ENCODE measurements at regions not wholly inside any gene's neighbourhood (a gene's known extent, or its start where the extent isn't known, plus 50 kb on each side); places are given as distances from the start of the nearest gene placed in this dataset.

GRCh38 chr2:120877409-120877808 lies 141.7 kb downstream of the GLI2 start:
- 87 to 93% (median 91%) methylated on average over 7 of the region's 7 CpGs for WGBS, 5 donors
- no peaks in the 10 kb centered on the region for H3K9me3 ChIP-seq
- TF ChIP-seq, protein P1, sequence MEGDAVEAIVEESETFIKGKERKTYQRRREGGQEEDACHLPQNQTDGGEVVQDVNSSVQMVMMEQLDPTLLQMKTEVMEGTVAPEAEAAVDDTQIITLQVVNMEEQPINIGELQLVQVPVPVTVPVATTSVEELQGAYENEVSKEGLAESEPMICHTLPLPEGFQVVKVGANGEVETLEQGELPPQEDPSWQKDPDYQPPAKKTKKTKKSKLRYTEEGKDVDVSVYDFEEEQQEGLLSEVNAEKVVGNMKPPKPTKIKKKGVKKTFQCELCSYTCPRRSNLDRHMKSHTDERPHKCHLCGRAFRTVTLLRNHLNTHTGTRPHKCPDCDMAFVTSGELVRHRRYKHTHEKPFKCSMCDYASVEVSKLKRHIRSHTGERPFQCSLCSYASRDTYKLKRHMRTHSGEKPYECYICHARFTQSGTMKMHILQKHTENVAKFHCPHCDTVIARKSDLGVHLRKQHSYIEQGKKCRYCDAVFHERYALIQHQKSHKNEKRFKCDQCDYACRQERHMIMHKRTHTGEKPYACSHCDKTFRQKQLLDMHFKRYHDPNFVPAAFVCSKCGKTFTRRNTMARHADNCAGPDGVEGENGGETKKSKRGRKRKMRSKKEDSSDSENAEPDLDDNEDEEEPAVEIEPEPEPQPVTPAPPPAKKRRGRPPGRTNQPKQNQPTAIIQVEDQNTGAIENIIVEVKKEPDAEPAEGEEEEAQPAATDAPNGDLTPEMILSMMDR (IDR thresholded peaks at IDR 0.05), result no peak
- no peak for TF ChIP-seq POLR2A (IDR thresholded peaks at IDR 0.05)
- no peak for TF ChIP-seq EP300 (IDR thresholded peaks at IDR 0.05)
- TF ChIP-seq POLR2AphosphoS5 (IDR thresholded peaks at IDR 0.05), result no peak
- H3K36me3 ChIP-seq, result no peaks in the 10 kb centered on the region
- no peak overlapping the region for H3K4me3 ChIP-seq
- intact Hi-C loops (cut with DNase I; ENCODE audit: low total_unique reads), result no loop called here
- peaks cover 0 to 3% (median 0%) of the 10 kb centered on the region in 3 donors for H3K27me3 ChIP-seq
- peaks cover 0 to 19% (median 3%) of the 10 kb centered on the region in 4 donors for H3K4me1 ChIP-seq
- no peak overlapping the region for H3K27ac ChIP-seq
- no peak for DNase-seq

DNA sequence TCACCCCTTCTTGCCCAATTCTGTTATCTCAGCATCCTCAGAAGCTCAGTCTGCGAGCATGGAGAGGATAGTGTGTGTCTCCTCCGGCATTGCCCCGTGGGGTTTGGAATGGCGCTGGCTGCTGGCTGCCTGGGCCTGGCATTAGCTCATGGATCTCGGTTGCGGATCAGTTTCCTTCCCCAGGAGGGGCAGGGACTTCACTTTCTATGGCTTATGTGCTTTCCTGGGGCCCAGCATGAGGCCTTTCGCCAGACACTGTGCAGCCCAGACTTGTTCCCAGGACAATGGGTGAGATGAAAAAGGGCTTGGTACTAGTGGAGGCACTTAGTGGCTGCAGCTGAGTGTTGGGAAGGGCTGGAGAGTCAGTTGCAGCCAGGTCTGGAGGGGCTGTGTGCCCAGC lies 143.3 kb downstream of the GLI2 start:
- intact Hi-C loops (cut with DNase I; ENCODE audit: low total_unique reads), result no loop called here
- no peak for DNase-seq
- H3K9me3 ChIP-seq, result no peaks in the 10 kb centered on the region
- H3K27ac ChIP-seq, result no peak overlapping the region
- TF ChIP-seq POLR2A (IDR thresholded peaks at IDR 0.05) (no peak), EP300 (IDR thresholded peaks at IDR 0.05) (no peak), POLR2AphosphoS5 (IDR thresholded peaks at IDR 0.05) (no peak)
- TF ChIP-seq, protein P1 (IDR thresholded peaks at IDR 0.05), result no peak
- H3K27me3 ChIP-seq, result peaks cover 0 to 3% (median 0%) of the 10 kb centered on the region in 3 donors
- H3K36me3 ChIP-seq, result no peaks in the 10 kb centered on the region
- WGBS, 5 donors, result 79 to 96% (median 91%) methylated on average over 7 of the region's 7 CpGs
- no peak overlapping the region for H3K4me3 ChIP-seq
- peaks cover 0 to 21% (median 5%) of the 10 kb centered on the region in 4 donors for H3K4me1 ChIP-seq

DNA sequence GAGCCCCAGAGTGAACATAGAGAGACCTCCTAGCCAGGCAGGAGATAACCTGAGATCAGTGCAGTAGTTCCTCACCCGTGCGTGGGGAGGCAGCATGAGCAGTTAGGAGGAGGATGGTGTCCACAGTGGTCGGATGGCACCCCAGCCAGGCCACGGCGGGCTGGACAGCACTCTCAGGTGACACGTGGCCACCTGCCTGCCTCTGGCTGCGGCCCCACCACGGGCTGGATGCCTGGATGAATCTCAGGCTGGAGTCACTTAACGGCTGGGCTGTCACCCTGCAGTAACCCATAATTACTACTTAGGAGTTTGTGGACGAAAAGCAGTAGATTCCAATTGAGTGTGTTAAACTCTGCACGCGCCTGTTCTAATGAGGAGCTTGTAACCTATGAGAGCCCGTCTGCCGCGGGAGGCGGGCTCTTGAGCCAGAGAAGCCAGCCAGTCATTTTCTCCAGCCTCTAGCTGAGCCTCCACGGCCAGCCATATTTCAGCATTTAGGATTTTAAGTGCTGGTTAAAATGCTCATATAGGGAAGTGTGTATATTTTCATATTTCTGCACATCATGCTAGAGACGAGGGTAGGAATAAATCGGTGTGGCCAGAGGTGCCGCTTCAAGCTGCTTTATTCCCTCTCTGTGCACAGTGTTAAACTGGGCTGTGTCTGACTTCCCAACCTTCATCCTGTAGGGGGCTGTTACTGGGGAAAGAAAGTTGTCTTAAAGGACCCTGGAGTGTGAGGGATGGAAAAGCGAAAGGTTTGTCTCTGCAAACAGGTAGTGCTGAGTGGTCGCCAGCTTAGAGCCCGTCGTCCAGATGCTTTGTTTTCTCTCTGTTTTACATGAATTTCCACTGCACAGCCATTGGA lies 144.0 kb downstream of the GLI2 start:
- Histone ChIP-seq H3K4me3 (no peak overlapping the region), H3K27me3 (peaks cover 0 to 3% (median 3%) of the 10 kb centered on the region in 3 donors), H3K27ac (no peak overlapping the region), H3K9me3 (no peaks in the 10 kb centered on the region), H3K4me1 (peaks cover 0 to 19% (median 5%) of the 10 kb centered on the region in 4 donors), H3K36me3 (no peaks in the 10 kb centered on the region)
- intact Hi-C loops (cut with DNase I; ENCODE audit: low total_unique reads), result no loop called here
- TF ChIP-seq EP300 (IDR thresholded peaks at IDR 0.05) (no peak), POLR2AphosphoS5 (IDR thresholded peaks at IDR 0.05) (no peak), POLR2A (IDR thresholded peaks at IDR 0.05) (no peak)
- TF ChIP-seq, protein P1 (IDR thresholded peaks at IDR 0.05), result no peak
- WGBS, 5 donors, result 73 to 82% (median 76%) methylated on average over 21 to 24 of the region's 24 CpGs
- DNase-seq, result peak in 1 of 2 donors; percentile 44

DNA sequence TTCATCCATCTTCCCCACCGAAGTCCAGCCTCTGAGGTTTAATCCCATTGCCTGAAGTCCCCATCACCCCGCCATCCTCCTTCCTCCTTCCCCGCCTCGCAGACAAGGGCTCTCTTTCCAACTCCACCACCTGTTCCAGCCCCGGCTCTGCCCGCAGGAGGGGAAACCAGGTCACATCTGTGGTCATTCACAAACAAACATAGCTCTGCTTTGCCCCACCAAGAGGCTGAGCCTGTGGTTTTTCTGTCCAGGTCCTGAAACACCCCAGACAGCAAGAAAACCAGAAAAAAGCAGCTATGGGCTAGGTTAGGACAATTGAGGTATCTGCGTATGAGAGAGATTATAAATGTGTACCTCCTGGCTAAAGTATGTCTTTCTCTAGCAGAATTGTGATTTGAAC lies 144.7 kb downstream of the GLI2 start:
- Histone ChIP-seq H3K36me3 (no peaks in the 10 kb centered on the region), H3K4me1 (peaks cover 0 to 13% (median 5%) of the 10 kb centered on the region in 4 donors), H3K4me3 (no peak overlapping the region), H3K27ac (no peak overlapping the region), H3K27me3 (peaks cover 0 to 9% (median 3%) of the 10 kb centered on the region in 3 donors), H3K9me3 (no peaks in the 10 kb centered on the region)
- intact Hi-C loops (cut with DNase I; ENCODE audit: low total_unique reads), result no loop called here
- WGBS, 5 donors, result 51 to 67% (median 58%) methylated on average over 7 of the region's 7 CpGs
- TF ChIP-seq POLR2A (IDR thresholded peaks at IDR 0.05), result no peak
- no peak for TF ChIP-seq POLR2AphosphoS5 (IDR thresholded peaks at IDR 0.05)
- TF ChIP-seq EP300 (IDR thresholded peaks at IDR 0.05), result no peak
- TF ChIP-seq, protein P1 (IDR thresholded peaks at IDR 0.05), result no peak
- DNase-seq, result no peak

Measured in stomach (tissue), 8 donors.